ENCODE measurements at regions not wholly inside any gene's neighbourhood (a gene's known extent, or its start where the extent isn't known, plus 50 kb on each side); places are given as distances from the start of the nearest gene placed in this dataset.

DNA sequence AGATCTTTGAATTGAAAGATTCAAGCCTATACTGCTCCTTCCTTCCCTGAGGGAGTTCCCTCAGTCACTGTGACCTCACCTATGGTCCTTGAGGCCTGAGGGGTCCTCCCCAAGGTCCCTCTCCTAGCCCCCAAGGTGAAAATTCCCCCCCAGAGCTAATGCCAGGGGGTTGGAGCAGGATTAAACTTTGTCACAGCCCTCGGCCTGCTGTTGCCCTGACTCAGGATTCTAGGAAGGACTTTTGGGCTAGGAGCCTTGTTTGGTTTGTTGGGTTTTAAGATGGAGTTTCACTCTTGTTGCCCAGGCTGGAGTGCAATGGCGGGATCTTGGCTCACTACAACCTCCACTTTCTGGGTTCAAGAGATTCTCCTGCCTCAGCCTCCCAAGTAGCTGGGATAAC, 123.2 kb downstream of the C5orf15 start:
- H3K36me3 ChIP-seq (ENCODE audit: control insufficient read depth in 2 of 4, insufficient read depth in 4 of 4, low read length in 3 of 4) = no peaks in the 10 kb centered on the region
- H4K91ac ChIP-seq (replicated peaks; ENCODE audit: insufficient read length, low read length) = no peak overlapping the region
- WGBS, 2 experiments (ENCODE audit: extremely low coverage in 1 of 2, insufficient coverage in 1 of 2, insufficient read length in 1 of 2, insufficient replicate concordance in 2 of 2, low coverage in 1 of 2, low lambda C conversion rate in 2 of 2, missing lambda C conversion rate in 1 of 2) = 92% methylated on average over 2 of the region's 2 CpGs; no CpG with 5 or more reads in 1 of the 2 experiments
- ChIA-PET CTCF (ENCODE audit: partially characterized antibody) (interaction anchor here (0.7 to 1.7 kb wide), 5 partner anchors 18 to 386 kb away, joined by 3 to 5 read pairs (median 4); no protein-coding TSS in a partner anchor), POLR2A (ENCODE audit: partially characterized antibody) (no interaction called here)
- no peak overlapping the region for H2BK15ac ChIP-seq (ENCODE audit: low read length)
- H2BK120ac ChIP-seq (replicated peaks; ENCODE audit: low read depth, low read length) = no peak overlapping the region
- no peaks in the 10 kb centered on the region for H3K79me2 ChIP-seq (ENCODE audit: control insufficient read depth in 1 of 2, insufficient read depth in 2 of 2, low read length in 2 of 2)
- no peak overlapping the region for H2BK20ac ChIP-seq (ENCODE audit: low read length)
- H4K5ac ChIP-seq (ENCODE audit: insufficient read length, low read depth, low read length) = no peak overlapping the region
- H3K18ac ChIP-seq (ENCODE audit: extremely low read depth, low read length) = no peak overlapping the region
- H3K79me1 ChIP-seq (ENCODE audit: low read depth, low read length) = no peaks in the 10 kb centered on the region
- H4K20me1 ChIP-seq (replicated peaks in 1 of 2; ENCODE audit: control insufficient read depth in 1 of 2, insufficient read depth in 2 of 2, low read length in 2 of 2) = no peaks in the 10 kb centered on the region
- no peak overlapping the region for H3K14ac ChIP-seq (ENCODE audit: insufficient read length)
- H3K27me3 ChIP-seq (replicated peaks in 1 of 4; ENCODE audit: control insufficient read depth in 3 of 4, extremely low read depth in 1 of 4, insufficient read depth in 3 of 4, low read length in 3 of 4) = no peaks in the 10 kb centered on the region
- no peak overlapping the region for H3K56ac ChIP-seq (replicated peaks; ENCODE audit: insufficient read length, low read depth, low read length)
- no peak overlapping the region for H2BK5ac ChIP-seq (ENCODE audit: low read depth, low read length)
- no peak overlapping the region for H3K4ac ChIP-seq (replicated peaks; ENCODE audit: insufficient read length, low read depth, low read length)
- no peak overlapping the region for H2AFZ ChIP-seq (ENCODE audit: low read length)
- H3K27ac ChIP-seq (ENCODE audit: low read depth, low read length) = no peak overlapping the region
- no peak overlapping the region for H2BK12ac ChIP-seq (ENCODE audit: low read depth, low read length)
- DNase-seq (ENCODE audit: low read depth in 1 of 2, low spot score in 2 of 2) (no peak), FAIRE-seq (no peak)
- no peaks in the 10 kb centered on the region for H3K4me1 ChIP-seq (replicated peaks in 1 of 4; ENCODE audit: control insufficient read depth in 3 of 4, insufficient read depth in 4 of 4, low read length in 3 of 4)
- no peak overlapping the region for H3K4me3 ChIP-seq (ENCODE audit: extremely low read depth in 1 of 4, insufficient read depth in 2 of 4, low read depth in 3 of 4, low read length in 4 of 4)
- H3K23ac ChIP-seq (ENCODE audit: insufficient read length) = no peak overlapping the region
- no peak overlapping the region for H3K9ac ChIP-seq (replicated peaks in 1 of 4; ENCODE audit: extremely low read depth in 1 of 4, low read depth in 3 of 4, low read length in 3 of 4)
- no peak overlapping the region for H2AK5ac ChIP-seq (ENCODE audit: low read depth, low read length)
- H4K8ac ChIP-seq (ENCODE audit: extremely low read depth, insufficient read depth, low read length) = no peak overlapping the region
- H3K4me2 ChIP-seq (ENCODE audit: insufficient read depth in 1 of 2, low read depth in 2 of 2, low read length in 2 of 2) = no peak overlapping the region
- H3K9me3 ChIP-seq (ENCODE audit: insufficient read depth in 2 of 2, low read depth in 1 of 2, low read length in 1 of 2) = no peaks in the 10 kb centered on the region
- no peaks in the 10 kb centered on the region for H3K23me2 ChIP-seq (ENCODE audit: low read depth, low read length)
- no peak for TF ChIP-seq RBBP5 (IDR thresholded peaks at IDR 0.05; ENCODE audit: borderline replicate concordance, low read depth, low read length)
- TF ChIP-seq MAFK (IDR thresholded peaks at IDR 0.05; ENCODE audit: low read depth, low read length) = no peak
- no peak for TF ChIP-seq SIRT6 (IDR thresholded peaks at IDR 0.05; ENCODE audit: low read length)
- TF ChIP-seq, protein P1, sequence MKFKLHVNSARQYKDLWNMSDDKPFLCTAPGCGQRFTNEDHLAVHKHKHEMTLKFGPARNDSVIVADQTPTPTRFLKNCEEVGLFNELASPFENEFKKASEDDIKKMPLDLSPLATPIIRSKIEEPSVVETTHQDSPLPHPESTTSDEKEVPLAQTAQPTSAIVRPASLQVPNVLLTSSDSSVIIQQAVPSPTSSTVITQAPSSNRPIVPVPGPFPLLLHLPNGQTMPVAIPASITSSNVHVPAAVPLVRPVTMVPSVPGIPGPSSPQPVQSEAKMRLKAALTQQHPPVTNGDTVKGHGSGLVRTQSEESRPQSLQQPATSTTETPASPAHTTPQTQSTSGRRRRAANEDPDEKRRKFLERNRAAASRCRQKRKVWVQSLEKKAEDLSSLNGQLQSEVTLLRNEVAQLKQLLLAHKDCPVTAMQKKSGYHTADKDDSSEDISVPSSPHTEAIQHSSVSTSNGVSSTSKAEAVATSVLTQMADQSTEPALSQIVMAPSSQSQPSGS (IDR thresholded peaks at IDR 0.05; ENCODE audit: low read length) = no peak
- TF ChIP-seq NRF1 (IDR thresholded peaks at IDR 0.05; ENCODE audit: low read depth, low read length) = no peak
- TF ChIP-seq YY1 (IDR thresholded peaks at IDR 0.05; ENCODE audit: low read depth, low read length) = no peak
- TF ChIP-seq BACH1 (IDR thresholded peaks at IDR 0.05; ENCODE audit: low read length) = no peak
- no peak for TF ChIP-seq CHD2 (IDR thresholded peaks at IDR 0.05; ENCODE audit: low read length)
- no peak for TF ChIP-seq RNF2 (IDR thresholded peaks at IDR 0.05; ENCODE audit: borderline replicate concordance, low read depth, low read length, missing control alignments, poor library complexity, severe bottlenecking)
- no peak for TF ChIP-seq SP1 (IDR thresholded peaks at IDR 0.05; ENCODE audit: low read depth, low read length)
- TF ChIP-seq POU5F1 (IDR thresholded peaks at IDR 0.05; ENCODE audit: low read depth, low read length) = no peak
- TF ChIP-seq ZNF274 (IDR thresholded peaks at IDR 0.05; ENCODE audit: borderline replicate concordance, extremely low read depth, low read length) = no peak
- TF ChIP-seq TBP (IDR thresholded peaks at IDR 0.05; ENCODE audit: low read depth, low read length) = no peak
- TF ChIP-seq HDAC2 (IDR thresholded peaks at IDR 0.05; ENCODE audit: borderline replicate concordance in 1 of 2, low read depth in 2 of 2, low read length in 2 of 2) = no peak
